ENCODE measurements at regions not wholly inside any gene's neighbourhood (a gene's known extent, or its start where the extent isn't known, plus 50 kb on each side); places are given as distances from the start of the nearest gene placed in this dataset.
A peak's percentile ranks its signal among the peaks of the same experiment; 100 is the strongest.

DNA sequence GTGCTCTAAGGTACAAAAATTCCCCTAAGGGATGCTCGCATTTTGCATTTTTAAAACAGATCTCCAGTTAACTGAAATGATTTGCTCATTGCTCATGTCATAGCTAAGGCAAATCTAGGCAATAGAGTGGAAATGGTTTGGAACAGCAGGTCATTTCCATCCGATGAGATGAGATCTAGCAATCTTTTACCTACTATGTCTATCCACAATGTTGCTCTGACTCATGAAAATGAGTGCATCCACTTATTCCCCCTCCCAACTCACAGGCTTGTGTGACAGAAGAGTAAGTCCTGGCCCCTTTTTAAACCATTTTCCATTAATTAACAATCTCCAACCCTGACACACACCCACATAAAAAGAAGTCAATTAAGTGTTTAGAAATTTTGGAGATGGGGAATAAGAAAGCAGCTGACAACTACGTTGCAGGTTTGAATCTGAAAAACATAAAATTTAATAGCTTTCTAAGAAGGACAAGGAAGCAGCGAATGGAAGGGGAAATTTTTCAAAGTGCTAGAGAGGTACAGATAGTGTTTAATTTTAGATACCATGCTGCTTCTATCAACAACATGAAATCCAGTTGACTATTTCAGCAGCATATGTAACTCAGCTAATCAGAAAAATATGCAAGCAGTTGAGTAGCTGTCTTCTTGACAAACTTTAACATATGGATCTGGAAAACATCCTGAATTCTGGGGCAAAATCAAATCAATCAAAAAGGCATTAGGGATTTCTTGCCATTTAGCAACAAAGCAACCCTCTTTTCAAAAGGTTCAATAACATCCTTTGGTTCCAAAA, 112.0 kb downstream of the TMCO5A start:
- DNase-seq (ENCODE audit: low read depth in 2 of 2), result peak in 1 of 2 experiments; percentile 60

- DNase-seq (ENCODE audit: low read depth in 2 of 2), result no peak
Measured at GRCh38 chr15:38048001-38048455, 113.6 kb downstream of the TMCO5A start.

- no peak for DNase-seq (ENCODE audit: low read depth in 2 of 2)
Measured at GRCh38 chr15:38049891-38050290, 115.5 kb downstream of the TMCO5A start.

DNA sequence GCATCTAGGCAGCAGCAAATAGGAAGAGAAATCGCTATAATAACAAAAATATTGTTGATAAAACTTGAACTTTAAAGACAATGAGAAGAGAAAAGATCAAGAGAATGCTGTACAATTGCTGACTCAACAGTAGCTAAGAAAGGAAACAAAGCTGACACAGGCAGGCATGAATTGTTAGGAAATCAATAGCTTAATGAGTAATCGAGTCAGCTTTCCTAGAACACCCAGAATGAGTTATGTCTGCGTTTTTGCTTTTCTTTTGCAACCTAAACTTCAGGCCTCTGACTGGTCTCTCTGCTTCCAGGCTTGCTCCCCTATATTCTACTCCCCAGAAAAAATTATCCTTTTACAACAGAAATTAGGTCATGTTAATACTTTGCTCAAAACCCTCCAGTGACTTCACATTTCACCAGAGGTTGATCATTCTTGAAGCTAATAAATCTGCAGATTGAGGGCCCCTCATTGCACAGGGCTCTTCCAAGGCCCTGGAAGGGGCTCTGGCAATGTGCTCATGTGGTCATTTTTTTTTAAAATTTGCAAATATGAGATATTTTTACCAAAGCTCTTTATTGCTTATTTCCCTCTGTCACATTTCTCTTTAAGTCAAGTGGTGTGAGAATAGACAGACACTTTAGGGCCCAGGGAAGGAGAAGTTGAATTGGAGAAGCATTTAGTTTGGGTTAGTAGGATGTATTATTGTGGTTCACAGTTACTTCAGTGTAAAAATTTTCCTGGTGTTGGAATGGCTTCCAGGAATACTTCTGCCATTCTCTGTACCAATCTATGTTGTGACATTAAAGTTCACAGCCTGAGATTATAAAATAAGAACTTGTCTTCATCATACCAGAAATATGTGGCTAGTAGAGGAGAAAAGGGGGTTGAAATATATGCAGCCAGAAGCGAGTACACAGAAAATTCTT, 116.3 kb downstream of the TMCO5A start:
- peak in 1 of 2 experiments; percentile 51 for DNase-seq (ENCODE audit: low read depth in 2 of 2)

- no peak for DNase-seq (ENCODE audit: low read depth in 2 of 2)
Measured at GRCh38 chr15:38053205-38053604, 118.8 kb downstream of the TMCO5A start.

DNA sequence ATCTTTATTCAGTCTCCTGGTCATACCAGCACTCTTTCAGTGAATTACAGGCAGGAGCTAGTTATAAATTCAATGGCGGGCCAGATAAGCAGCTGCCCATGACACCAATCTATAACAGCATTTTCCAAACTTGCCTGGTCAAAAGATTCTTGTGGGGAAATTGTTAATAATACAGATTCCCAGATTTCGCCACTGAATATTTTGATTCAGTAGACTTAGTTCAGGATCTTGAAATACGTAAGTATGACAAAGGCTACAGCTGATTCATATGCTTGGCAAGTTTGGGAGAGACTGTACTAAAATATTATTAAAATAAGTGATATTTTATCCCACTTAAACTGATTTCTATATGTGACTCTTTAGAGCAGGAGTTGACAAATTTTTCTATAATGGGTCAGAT, 119.3 kb downstream of the TMCO5A start:
- no peak for DNase-seq (ENCODE audit: low read depth in 2 of 2)

GRCh38 chr15:38054488-38054887, 120.0 kb downstream of the TMCO5A start:
- no peak for DNase-seq (ENCODE audit: low read depth in 2 of 2)

DNA sequence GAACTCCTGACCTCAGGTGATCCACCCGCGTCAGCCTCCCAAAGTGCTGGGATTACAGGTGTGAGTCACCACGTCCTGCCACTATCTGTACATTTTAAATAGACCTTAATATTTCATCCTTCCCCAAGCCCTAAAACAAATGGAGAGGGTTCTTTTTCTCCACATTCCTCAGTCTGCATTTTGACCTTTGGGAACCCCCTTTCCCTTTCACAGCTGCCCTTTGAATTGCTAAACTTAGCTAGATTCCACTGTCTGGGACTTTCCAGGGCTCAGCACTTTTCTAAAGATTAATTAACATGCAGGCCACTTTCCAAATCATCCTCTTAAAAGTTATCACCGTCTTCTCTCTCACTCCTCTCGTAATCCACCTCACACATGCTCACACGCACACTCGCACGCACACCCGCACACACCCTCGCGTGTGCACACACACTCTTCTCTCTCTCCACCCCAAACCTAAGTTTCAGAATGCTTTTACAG, 124.2 kb downstream of the TMCO5A start:
- no peak for DNase-seq (ENCODE audit: low read depth in 2 of 2)

- DNase-seq (ENCODE audit: low read depth in 2 of 2), result peak in 1 of 2 experiments; percentile 61
Measured at GRCh38 chr15:38059665-38060064, 125.2 kb downstream of the TMCO5A start.

DNA sequence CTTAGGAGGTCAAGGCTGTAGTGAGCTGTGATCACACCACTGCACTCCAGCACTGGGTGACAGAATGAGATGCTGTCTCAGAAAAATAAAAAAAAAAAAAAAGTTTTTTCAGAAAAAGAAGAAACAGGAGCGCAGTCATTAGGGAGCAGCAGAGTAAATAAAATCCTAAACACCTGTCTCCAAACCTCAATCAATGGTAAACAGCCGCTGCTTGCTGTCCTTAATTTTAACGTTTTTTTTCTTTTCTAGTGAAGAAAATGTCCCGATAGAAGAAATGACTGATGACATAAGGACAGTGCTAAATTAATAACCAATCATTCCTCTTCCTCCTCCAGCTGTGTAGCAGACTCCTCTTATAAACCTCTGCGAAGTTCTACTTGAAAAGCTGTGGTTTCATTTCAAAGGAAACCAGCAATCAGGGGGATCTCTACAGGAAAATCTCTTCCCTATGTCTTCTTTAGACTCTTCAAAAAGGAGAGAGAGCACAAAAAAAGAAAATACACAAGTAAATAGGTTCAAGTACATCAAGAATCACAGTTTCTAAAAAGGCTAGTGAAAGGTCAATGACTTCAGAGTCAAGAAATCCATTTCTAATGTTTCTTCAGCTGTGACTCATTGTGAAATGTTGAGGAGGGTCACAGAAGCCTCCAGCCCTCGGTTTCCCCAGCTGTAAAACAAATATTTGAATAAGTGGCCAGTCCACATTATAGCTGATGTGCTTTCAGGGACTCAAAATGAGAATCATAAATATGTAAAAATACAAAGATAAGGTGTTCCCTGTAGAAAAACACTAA, 127.6 kb downstream of the TMCO5A start:
- no peak for DNase-seq (ENCODE audit: low read depth in 2 of 2)

GRCh38 chr15:38062696-38063095, 128.3 kb downstream of the TMCO5A start:
- DNase-seq (ENCODE audit: low read depth in 2 of 2), result no peak

DNA sequence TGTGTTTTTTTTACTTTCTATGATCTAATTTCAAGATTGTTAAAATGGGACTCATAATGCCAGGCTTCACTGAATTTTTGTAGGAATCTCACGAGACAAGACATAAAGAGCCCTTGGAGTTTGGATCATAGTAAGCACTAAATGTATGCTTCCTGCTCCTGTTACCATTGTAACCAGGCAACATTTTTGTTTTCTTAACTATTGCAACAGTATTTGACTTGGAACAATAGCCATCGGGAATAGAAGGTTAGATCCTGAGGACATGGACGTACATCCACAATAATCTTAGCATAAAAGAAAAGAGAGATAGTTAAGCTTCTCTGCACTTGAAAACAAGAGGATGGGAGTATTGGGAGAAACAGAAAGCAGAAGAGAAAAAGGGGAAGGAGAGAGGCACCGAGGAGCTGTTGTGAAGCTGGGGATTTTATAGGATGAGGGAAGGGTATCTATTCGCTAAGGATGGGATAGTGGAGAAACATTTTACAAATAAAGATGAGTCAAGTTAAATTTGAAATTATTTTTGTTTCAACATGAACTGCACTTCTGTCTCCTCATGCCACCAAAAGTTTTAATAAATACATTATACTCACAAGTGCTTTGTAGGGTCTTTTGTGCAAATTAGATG, 131.4 kb downstream of the TMCO5A start:
- DNase-seq (ENCODE audit: low read depth in 2 of 2), result no peak

GRCh38 chr15:38066612-38067011, 132.2 kb downstream of the TMCO5A start:
- DNase-seq (ENCODE audit: low read depth in 2 of 2), result no peak

GRCh38 chr15:38068626-38069391, 134.4 kb downstream of the TMCO5A start:
- DNase-seq (ENCODE audit: low read depth in 2 of 2), result peak; percentile 76 to 78

DNA sequence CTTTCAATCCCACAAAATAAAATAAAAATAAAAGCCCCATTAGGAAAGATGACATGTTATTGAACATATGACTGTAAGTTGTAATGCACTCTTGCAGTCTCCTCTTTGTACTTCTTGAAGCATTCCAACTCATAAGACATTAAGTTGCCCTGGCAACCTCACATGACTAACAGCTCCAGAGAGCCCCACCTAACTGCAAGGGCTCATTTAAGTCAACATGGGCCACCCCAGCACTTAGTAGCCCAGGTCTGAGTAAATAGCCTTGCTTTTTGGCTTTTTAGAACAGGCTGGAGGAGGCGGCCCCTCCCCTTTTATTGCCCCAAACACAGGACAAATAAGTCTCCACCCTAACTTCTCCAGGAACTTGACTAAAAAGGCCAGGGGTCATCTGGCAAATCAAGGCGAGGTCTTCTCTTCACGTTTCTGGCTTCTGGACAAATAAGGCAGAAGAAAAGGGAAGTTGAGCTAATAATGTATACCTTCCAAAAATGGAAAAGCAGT, 135.1 kb downstream of the TMCO5A start:
- peak in 1 of 2 experiments; percentile 61 for DNase-seq (ENCODE audit: low read depth in 2 of 2)

GRCh38 chr15:38070778-38071177, 136.3 kb downstream of the TMCO5A start:
- no peak for DNase-seq (ENCODE audit: low read depth in 2 of 2)

DNA sequence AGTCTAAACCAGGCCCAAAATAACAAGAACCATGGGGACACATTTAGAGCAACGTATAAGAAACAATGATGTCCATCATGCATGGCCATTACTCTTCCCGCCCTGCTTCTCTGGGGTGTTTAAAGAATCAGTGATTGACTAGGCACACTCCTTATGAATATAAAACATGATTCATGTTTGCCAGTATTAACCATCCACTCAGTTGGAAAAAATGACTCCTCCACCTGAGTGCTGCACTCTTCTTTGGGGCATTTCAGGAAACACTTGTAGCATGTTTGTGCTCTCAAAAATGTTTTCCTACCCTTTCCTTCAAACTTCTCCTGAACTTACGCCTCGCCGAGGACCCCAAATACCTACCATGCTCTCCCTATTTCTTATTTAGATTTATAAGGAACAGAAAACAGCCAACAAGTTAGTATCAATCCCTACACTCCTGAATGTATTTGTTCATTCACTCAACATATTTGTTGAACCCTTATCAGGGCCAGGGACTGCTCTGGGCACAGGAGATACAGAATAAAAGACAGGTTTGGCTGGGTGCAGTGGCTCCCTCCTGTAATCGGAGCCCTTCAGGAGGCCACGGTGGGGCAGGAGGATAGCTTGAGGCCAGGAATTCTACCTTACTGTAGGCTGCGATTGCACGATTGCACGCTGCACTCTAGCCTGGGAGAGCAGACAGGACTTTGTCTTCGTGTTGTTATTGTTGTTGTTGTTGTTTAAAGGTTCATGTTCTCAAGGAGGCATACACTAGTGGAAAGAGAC, 137.0 kb downstream of the TMCO5A start:
- DNase-seq (ENCODE audit: low read depth in 2 of 2), result no peak

DNA sequence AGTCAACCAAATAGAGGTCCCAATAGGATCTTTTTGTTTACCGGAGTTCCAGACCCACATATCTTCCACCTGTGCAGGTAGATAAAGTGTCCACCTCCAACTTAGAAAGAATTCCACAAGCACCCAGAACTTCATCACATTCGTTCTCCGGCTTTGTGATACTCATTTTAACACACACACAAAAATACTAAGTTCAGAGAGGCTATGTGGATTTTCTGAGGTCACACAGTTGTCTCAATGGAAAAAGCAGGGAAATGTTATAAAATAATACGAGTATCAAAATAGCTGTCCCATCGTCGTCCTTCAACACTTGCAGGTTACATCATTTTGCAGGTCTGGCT, 137.5 kb downstream of the TMCO5A start:
- no peak for DNase-seq (ENCODE audit: low read depth in 2 of 2)

DNA sequence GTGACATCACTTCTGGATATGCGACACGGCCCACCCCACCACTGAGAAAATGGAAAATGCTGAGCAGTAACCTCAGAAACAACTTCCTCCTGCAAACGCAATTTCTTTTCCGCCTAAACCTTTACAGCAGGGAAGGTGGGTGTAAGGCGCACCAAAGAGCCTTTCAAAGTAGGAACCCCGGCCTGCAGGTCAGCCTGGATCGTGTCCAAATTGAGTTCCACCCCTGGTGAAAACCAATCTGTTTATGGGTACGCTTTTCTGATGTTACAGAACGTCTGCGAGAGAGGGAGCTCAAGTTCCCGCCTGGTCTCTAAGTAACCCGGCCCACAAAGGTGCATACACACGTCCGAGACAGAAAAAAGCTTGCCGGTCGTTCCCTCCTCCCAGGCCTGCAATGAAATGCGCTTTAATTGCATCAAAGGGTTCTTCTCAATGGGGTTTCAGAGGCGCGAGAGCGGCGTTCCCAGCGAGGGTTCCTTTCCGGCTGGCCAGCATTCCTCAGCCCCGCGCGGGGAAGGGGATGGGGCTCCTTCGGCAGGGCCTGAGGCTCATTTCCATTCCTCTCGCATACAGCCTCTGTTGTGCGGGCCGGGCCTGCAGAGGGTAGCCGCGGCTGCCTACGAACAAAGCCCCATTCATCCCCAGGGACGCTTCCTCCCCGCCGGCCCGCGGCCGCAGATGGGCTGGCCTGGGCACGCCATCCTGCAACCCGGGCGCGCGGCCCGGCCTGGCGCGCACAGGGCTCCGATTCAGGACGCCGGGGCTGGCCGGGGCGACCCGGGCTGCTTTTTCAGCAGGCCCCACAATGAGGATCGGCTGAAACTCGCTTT, 138.1 kb downstream of the TMCO5A start:
- peak in 1 of 2 experiments; percentile 51 for DNase-seq (ENCODE audit: low read depth in 2 of 2)
